A549 (cell line): ENCODE measurements at regions not wholly inside any gene's neighbourhood (a gene's known extent, or its start where the extent isn't known, plus 50 kb on each side); places are given as distances from the start of the nearest gene placed in this dataset.

Experiments used
- CEBPB ChIP-seq, 2 experiments: fragments of >200 bp in 1 of 2; sonication (Bioruptor Twin) in 1 of 2; formaldehyde crosslinking in 1 of 2; IDR thresholded peaks; 2 replicates each; pipeline ENCODE4 v1.6.1; 2012 to 2016
- CTCF ChIP-seq: fragments of >200 bp; sonication (Bioruptor Twin); formaldehyde crosslinking; IDR thresholded peaks from 3 replicates; pipeline ENCODE4 v1.5.1; 2016
- EP300 ChIP-seq, 2 experiments: fragments of >200 bp; sonication (Bioruptor Twin); formaldehyde crosslinking; IDR thresholded peaks; 2 replicates in 1 of 2; 3 replicates in 1 of 2; pipeline ENCODE4 v1.6.1; 2016 to 2017
- JUNB ChIP-seq: fragments of >200 bp; sonication (Bioruptor Twin); formaldehyde crosslinking; IDR thresholded peaks from 2 replicates; pipeline ENCODE4 v1.6.1; 2016
- MAFK ChIP-seq: fragments of 450-650 bp; IDR thresholded peaks from 2 replicates; pipeline ENCODE4 v1.6.1; 2014; ENCODE audit not compliant: partially characterized antibody
- MAX ChIP-seq: IDR thresholded peaks from 2 replicates; pipeline ENCODE4 v1.6.1; 2012
- MYC ChIP-seq: IDR thresholded peaks from 2 replicates; pipeline ENCODE4 v1.6.1; 2012; ENCODE audit warnings: mild to moderate bottlenecking, inconsistent platforms, low read length, improper control_type of control experiment, borderline replicate concordance
- POLR2A ChIP-seq: IDR thresholded peaks from 2 replicates; pipeline ENCODE4 v1.6.1; 2012; ENCODE audit warnings: mild to moderate bottlenecking, low read length
- RAD21 ChIP-seq, 2 experiments: fragments of >200 bp in 1 of 2; sonication (Bioruptor Twin) in 1 of 2; formaldehyde crosslinking in 1 of 2; IDR thresholded peaks in 1 of 2; conservative IDR thresholded peaks in 1 of 2; 2 replicates in 1 of 2; 3 replicates in 1 of 2; pipeline ENCODE4 v1.6.1; 2012 to 2018; ENCODE audit warnings: inconsistent platforms in 1 of 2
- REST ChIP-seq: fragments of 200-600 bp; sonication (generic); IDR thresholded peaks from 2 replicates; pipeline ENCODE4 v1.6.1; 2016; ENCODE audit warnings: antibody characterized with exemption, mild to moderate bottlenecking, moderate library complexity
- RFX5 ChIP-seq: fragments of 450-650 bp; IDR thresholded peaks from 2 replicates; pipeline ENCODE4 v1.7.1; 2014; ENCODE audit warnings: antibody characterized with exemption, mild to moderate bottlenecking, moderate library complexity
- TP53 ChIP-seq: fragments of 250-450 bp; sonication (Bioruptor Pico); IDR thresholded peaks from 2 replicates; pipeline ENCODE4 v1.5.0; 2021; ENCODE audit warnings: mild to moderate bottlenecking, moderate library complexity

GRCh38 chr18:73340135-73340977 lies 472.6 kb upstream of the NETO1 start:
- TF ChIP-seq POLR2A (no peak), RAD21 (conservative IDR thresholded peaks at IDR 0.05 in 1 of 2, IDR thresholded peaks at IDR 0.05 in 1 of 2) (no peak), MAFK (no peak), CEBPB (IDR thresholded peaks at IDR 0.05) (no peak), REST (no peak), CTCF (no peak), MAX (no peak), RFX5 (no peak), JUNB (0 out of 2 replicates have a peak, but pooled peaks have one; percentile 41), TP53 (CRISPR knock-in tag) (no peak), MYC (no peak), EP300 (IDR thresholded peaks at IDR 0.05) (no peak)
